Hepatocyte (in vitro differentiated cells): ENCODE measurements at regions not wholly inside any gene's neighbourhood (a gene's known extent, or its start where the extent isn't known, plus 50 kb on each side); places are given as distances from the start of the nearest gene placed in this dataset.

Experiments
- DNase-seq: peaks from one replicate; pipeline ENCODE4 v3.0.0-alpha.2; 2016; ENCODE audit warnings: low spot score
- H2AFZ ChIP-seq: fragments of 200-600 bp; sonication (generic); 2 replicates; pipeline ENCODE4 v1.6.0; 2016; ENCODE audit warnings: antibody characterized with exemption, mild to moderate bottlenecking
- H3K27ac ChIP-seq: fragments of 200-600 bp; sonication (generic); 2 replicates; pipeline ENCODE4 v1.5.1; 2016; ENCODE audit warnings: mild to moderate bottlenecking
- H3K27me3 ChIP-seq: fragments of 200-600 bp; sonication (generic); 2 replicates; pipeline ENCODE4 v1.6.1; 2016
- H3K36me3 ChIP-seq: fragments of 200-600 bp; sonication (generic); replicated peaks from 2 replicates; pipeline ENCODE4 v1.5.1; 2016; ENCODE audit warnings: low read depth; ENCODE audit not compliant: insufficient read depth
- H3K4me1 ChIP-seq: fragments of 200-600 bp; sonication (generic); 2 replicates; pipeline ENCODE4 v1.5.1; 2016; ENCODE audit warnings: mild to moderate bottlenecking, moderate library complexity; ENCODE audit not compliant: insufficient read depth
- H3K4me2 ChIP-seq: fragments of 200-600 bp; sonication (generic); 2 replicates; pipeline ENCODE4 v1.6.0; 2016
- H3K4me3 ChIP-seq: fragments of 200-600 bp; sonication (generic); 2 replicates; pipeline ENCODE4 v1.5.1; 2016; ENCODE audit warnings: mild to moderate bottlenecking
- H3K79me2 ChIP-seq: fragments of 200-600 bp; sonication (generic); 2 replicates; pipeline ENCODE4 v1.6.0; 2017; ENCODE audit warnings: mild to moderate bottlenecking
- H3K9me2 ChIP-seq: fragments of 200-600 bp; sonication (generic); replicated peaks from 2 replicates; pipeline ENCODE4 v1.6.0; 2017; ENCODE audit warnings: mild to moderate bottlenecking; ENCODE audit not compliant: insufficient read depth
- H3K9me3 ChIP-seq: fragments of 200-600 bp; sonication (generic); 2 replicates; pipeline ENCODE4 v1.5.1; 2016; ENCODE audit warnings: low read depth, mild to moderate bottlenecking
- H4K20me1 ChIP-seq: fragments of 200-600 bp; sonication (generic); 2 replicates; pipeline ENCODE4 v1.6.0; 2016; ENCODE audit warnings: mild to moderate bottlenecking; ENCODE audit not compliant: insufficient read depth, poor library complexity, severe bottlenecking
- EZH2 ChIP-seq: fragments of 200-600 bp; sonication (generic); IDR thresholded peaks from 2 replicates; pipeline ENCODE4 v1.6.1; 2016; ENCODE audit warnings: antibody characterized with exemption, mild to moderate bottlenecking, borderline replicate concordance
- EZH2phosphoT487 ChIP-seq: fragments of 200-600 bp; sonication (generic); IDR thresholded peaks from one replicate; pipeline ENCODE4 v1.6.1; 2018; ENCODE audit warnings: antibody characterized with exemption, mild to moderate bottlenecking, low read depth, moderate library complexity; ENCODE audit not compliant: unreplicated experiment, severe bottlenecking
- WGBS: methylation state at CpG from one replicate; pipeline ENCODE4 v1.1.6; 2016; ENCODE audit warnings: low lambda C conversion rate; ENCODE audit errors: missing lambda C conversion rate; 5-methylcytosine and 5-hydroxymethylcytosine counted together
- TF ChIP-seq, protein P1 (sequence below): fragments of 200-600 bp; sonication (generic); IDR thresholded peaks from 2 replicates; pipeline ENCODE4 v1.5.1; 2016; ENCODE audit warnings: antibody characterized with exemption, mild to moderate bottlenecking; ENCODE audit not compliant: poor library complexity

GRCh38 chr22:48025096-48025495 is 1262.6 kb downstream of the TBC1D22A start:
- TF ChIP-seq EZH2phosphoT487 (no peak), EZH2 (no peak)
- DNase-seq = no peak
- Histone ChIP-seq H3K27me3 (no peaks in the 10 kb centered on the region), H3K36me3 (no peaks in the 10 kb centered on the region), H3K27ac (no peak overlapping the region), H3K4me2 (no peak overlapping the region), H3K4me1 (no peaks in the 10 kb centered on the region), H3K9me3 (no peaks in the 10 kb centered on the region), H3K79me2 (no peaks in the 10 kb centered on the region), H3K9me2 (no peaks in the 10 kb centered on the region), H4K20me1 (no peaks in the 10 kb centered on the region), H2AFZ (no peak overlapping the region), H3K4me3 (no peak overlapping the region)
- 92% methylated on average over 2 of the region's 2 CpGs for WGBS

DNA sequence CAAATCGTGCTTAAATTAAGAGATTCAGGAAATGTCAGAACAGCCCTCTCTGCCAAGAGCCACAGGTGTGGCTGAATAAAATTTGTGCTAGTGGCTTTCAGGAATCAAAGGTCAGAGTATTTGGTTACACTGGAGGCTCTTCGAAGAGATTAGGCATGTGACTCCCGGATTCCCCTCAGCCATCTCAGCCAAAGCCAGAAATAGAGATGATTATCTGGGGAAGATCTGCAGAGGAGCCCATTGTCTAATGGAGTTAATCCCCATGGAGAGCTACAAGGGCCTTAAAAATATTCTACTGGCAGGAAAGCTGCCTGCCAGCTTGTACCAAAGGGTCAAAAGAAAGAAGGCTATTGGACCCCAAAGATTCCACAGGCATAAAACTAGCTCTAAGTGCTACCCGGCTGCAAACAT is 1259.5 kb downstream of the TBC1D22A start:
- H3K36me3 ChIP-seq = no peaks in the 10 kb centered on the region
- H3K79me2 ChIP-seq = no peaks in the 10 kb centered on the region
- no peak for DNase-seq
- no peak overlapping the region for H2AFZ ChIP-seq
- H3K27ac ChIP-seq = no peak overlapping the region
- no peaks in the 10 kb centered on the region for H3K4me1 ChIP-seq
- no peaks in the 10 kb centered on the region for H3K9me3 ChIP-seq
- H3K4me2 ChIP-seq = no peak overlapping the region
- no peaks in the 10 kb centered on the region for H3K9me2 ChIP-seq
- TF ChIP-seq, protein P1, sequence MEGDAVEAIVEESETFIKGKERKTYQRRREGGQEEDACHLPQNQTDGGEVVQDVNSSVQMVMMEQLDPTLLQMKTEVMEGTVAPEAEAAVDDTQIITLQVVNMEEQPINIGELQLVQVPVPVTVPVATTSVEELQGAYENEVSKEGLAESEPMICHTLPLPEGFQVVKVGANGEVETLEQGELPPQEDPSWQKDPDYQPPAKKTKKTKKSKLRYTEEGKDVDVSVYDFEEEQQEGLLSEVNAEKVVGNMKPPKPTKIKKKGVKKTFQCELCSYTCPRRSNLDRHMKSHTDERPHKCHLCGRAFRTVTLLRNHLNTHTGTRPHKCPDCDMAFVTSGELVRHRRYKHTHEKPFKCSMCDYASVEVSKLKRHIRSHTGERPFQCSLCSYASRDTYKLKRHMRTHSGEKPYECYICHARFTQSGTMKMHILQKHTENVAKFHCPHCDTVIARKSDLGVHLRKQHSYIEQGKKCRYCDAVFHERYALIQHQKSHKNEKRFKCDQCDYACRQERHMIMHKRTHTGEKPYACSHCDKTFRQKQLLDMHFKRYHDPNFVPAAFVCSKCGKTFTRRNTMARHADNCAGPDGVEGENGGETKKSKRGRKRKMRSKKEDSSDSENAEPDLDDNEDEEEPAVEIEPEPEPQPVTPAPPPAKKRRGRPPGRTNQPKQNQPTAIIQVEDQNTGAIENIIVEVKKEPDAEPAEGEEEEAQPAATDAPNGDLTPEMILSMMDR = no peak
- TF ChIP-seq EZH2phosphoT487 = no peak
- TF ChIP-seq EZH2 = no peak
- no peaks in the 10 kb centered on the region for H4K20me1 ChIP-seq
- 73% methylated on average over 4 of the region's 4 CpGs for WGBS
- no peaks in the 10 kb centered on the region for H3K27me3 ChIP-seq
- no peak overlapping the region for H3K4me3 ChIP-seq

- 75% methylated on average over 5 of the region's 5 CpGs for WGBS
- Histone ChIP-seq H3K9me3 (no peaks in the 10 kb centered on the region), H3K27ac (no peak overlapping the region), H3K36me3 (no peaks in the 10 kb centered on the region), H3K4me3 (no peak overlapping the region), H3K79me2 (no peaks in the 10 kb centered on the region), H3K27me3 (no peaks in the 10 kb centered on the region), H2AFZ (no peak overlapping the region), H3K9me2 (no peaks in the 10 kb centered on the region), H4K20me1 (no peaks in the 10 kb centered on the region), H3K4me1 (no peaks in the 10 kb centered on the region), H3K4me2 (no peak overlapping the region)
- DNase-seq = no peak
- TF ChIP-seq EZH2 (no peak), EZH2phosphoT487 (no peak)
- TF ChIP-seq, protein P1 = no peak
Measured at GRCh38 chr22:48018346-48018745, 1255.9 kb downstream of the TBC1D22A start.

DNA sequence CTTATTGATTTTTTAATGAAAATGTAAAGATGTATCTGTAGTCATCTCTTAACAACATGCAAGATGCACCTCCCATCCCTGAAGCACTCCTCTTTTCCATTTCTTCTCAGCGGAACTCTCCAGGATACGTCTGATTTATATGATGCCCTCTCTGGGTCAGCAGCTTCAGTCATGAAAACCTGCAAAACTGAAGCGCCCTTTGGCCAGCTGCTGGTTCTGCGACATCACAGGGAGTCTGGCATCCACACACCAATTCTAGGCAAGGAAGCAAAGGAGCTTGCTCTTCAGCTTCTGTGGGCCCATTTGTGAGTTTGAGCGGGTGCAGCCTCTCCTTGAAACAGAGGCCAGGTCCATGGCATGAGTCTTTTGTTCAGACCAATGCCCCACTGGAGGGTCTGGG is 1253.3 kb downstream of the TBC1D22A start:
- DNase-seq = no peak
- H3K27me3 ChIP-seq = no peaks in the 10 kb centered on the region
- no peak overlapping the region for H3K27ac ChIP-seq
- H3K79me2 ChIP-seq = no peaks in the 10 kb centered on the region
- H3K36me3 ChIP-seq = no peaks in the 10 kb centered on the region
- H3K4me2 ChIP-seq = no peak overlapping the region
- WGBS = 95% methylated on average over 5 of the region's 5 CpGs
- H3K4me3 ChIP-seq = no peak overlapping the region
- H3K4me1 ChIP-seq = no peaks in the 10 kb centered on the region
- H2AFZ ChIP-seq = no peak overlapping the region
- no peaks in the 10 kb centered on the region for H3K9me3 ChIP-seq
- TF ChIP-seq, protein P1 = no peak
- TF ChIP-seq EZH2phosphoT487 (no peak), EZH2 (no peak)
- H3K9me2 ChIP-seq = no peaks in the 10 kb centered on the region
- H4K20me1 ChIP-seq = no peaks in the 10 kb centered on the region
